OCI-LY7 (cell line): ENCODE measurements at regions not wholly inside any gene's neighbourhood (a gene's known extent, or its start where the extent isn't known, plus 50 kb on each side); places are given as distances from the start of the nearest gene placed in this dataset.
"Not testable (repeated sequence)": the region's sequence is repeated elsewhere in the genome, so short reads cannot be mapped to it uniquely, and the experiment has no call there.

Source experiments
- BruUV-seq: library from RNA; stranded (reverse); fragments of 400-500 nt; replicated peaks from 2 replicates; lab custom pipeline; 2021; lab: Mats Ljungman, UMichigan
- CTCF ChIA-PET: fragments of 300-600 bp; sonication (Branson Sonifier 250); formaldehyde crosslinking; loops from one replicate; lab custom pipeline; 2022; ENCODE audit warnings: antibody characterized with exemption; ENCODE audit not compliant: unreplicated experiment; lab: Charles Lee
- POLR2A ChIA-PET: fragments of 300-600 bp; sonication (Branson Sonifier 250); formaldehyde crosslinking; loops from one replicate; lab custom pipeline; 2022; ENCODE audit warnings: antibody characterized with exemption; lab: Charles Lee
- DNase-seq: peaks from one replicate; pipeline ENCODE4 v3.0.0-alpha.2; 2015; ENCODE audit warnings: low spot score
- H2AFZ ChIP-seq: fragments of 200-600 bp; sonication (generic), shearing (Covaris generic); 2 replicates; pipeline ENCODE4 v1.6.1; 2014; ENCODE audit warnings: mild to moderate bottlenecking, antibody characterized with exemption, low read length, moderate library complexity
- H3K27ac ChIP-seq: fragments of 200-600 bp; sonication (generic); 2 replicates; pipeline ENCODE4 v1.5.1; 2014; ENCODE audit warnings: mixed run types, low read depth, mild to moderate bottlenecking, moderate library complexity, low read length, inconsistent platforms; ENCODE audit not compliant: poor library complexity, severe bottlenecking
- H3K36me3 ChIP-seq: fragments of 200-600 bp; sonication (generic); 2 replicates; pipeline ENCODE4 v1.6.1; 2014; ENCODE audit warnings: mild to moderate bottlenecking, antibody characterized with exemption, low read length, moderate library complexity, mixed read lengths; ENCODE audit not compliant: insufficient read depth
- H3K4me1 ChIP-seq: fragments of 200-600 bp; sonication (generic); 2 replicates; pipeline ENCODE4 v1.5.1; 2014; ENCODE audit warnings: mild to moderate bottlenecking, low read length; ENCODE audit not compliant: insufficient read depth, poor library complexity, severe bottlenecking
- H3K4me2 ChIP-seq: fragments of 200-600 bp; sonication (generic); 2 replicates; pipeline ENCODE4 v1.6.1; 2014; ENCODE audit warnings: mild to moderate bottlenecking, low read length
- H3K4me3 ChIP-seq: fragments of 200-600 bp; sonication (generic); 2 replicates; pipeline ENCODE4 v1.5.1; 2014; ENCODE audit warnings: mild to moderate bottlenecking, low read depth, low read length; ENCODE audit not compliant: poor library complexity, severe bottlenecking
- H3K79me2 ChIP-seq: fragments of 200-600 bp; sonication (generic); 2 replicates; pipeline ENCODE4 v1.6.1; 2016; ENCODE audit warnings: low read depth, mild to moderate bottlenecking, low read length, moderate library complexity, mixed read lengths; ENCODE audit not compliant: insufficient read depth
- H3K9me2 ChIP-seq: fragments of 200-600 bp; sonication (generic); 2 replicates; pipeline ENCODE4 v1.6.1; 2016; ENCODE audit warnings: mild to moderate bottlenecking, low read length, mixed read lengths; ENCODE audit not compliant: insufficient read depth
- H3K9me3 ChIP-seq: fragments of 200-600 bp; sonication (generic); 2 replicates; pipeline ENCODE4 v1.6.1; 2014; ENCODE audit warnings: mild to moderate bottlenecking, mixed run types, low read length, mixed read lengths
- H4K20me1 ChIP-seq: fragments of 200-600 bp; sonication (generic); 2 replicates; pipeline ENCODE4 v1.6.1; 2014; ENCODE audit warnings: mild to moderate bottlenecking, antibody characterized with exemption, low read length, moderate library complexity, mixed read lengths; ENCODE audit not compliant: insufficient read depth
- CTCF ChIP-seq: fragments of 200-600 bp; sonication (generic); conservative IDR thresholded peaks from 2 replicates; pipeline ENCODE4 v1.5.1; 2014; ENCODE audit warnings: mild to moderate bottlenecking, antibody characterized with exemption, low read length, moderate library complexity, mixed read lengths
- EZH2phosphoT487 ChIP-seq: fragments of 200-600 bp; sonication (generic); IDR thresholded peaks from 2 replicates; pipeline ENCODE4 v1.6.1; 2018; ENCODE audit warnings: low read depth, borderline replicate concordance, mild to moderate bottlenecking, mixed run types, antibody characterized with exemption, low read length, moderate library complexity, mixed read lengths
- intact Hi-C: fragments of 100-400 bp; cut with micrococcal nuclease; formaldehyde crosslinking; loops from one replicate; pipeline ENCODE4 v1.10.0; 2022; ENCODE audit not compliant: unreplicated experiment

- intact Hi-C loops: no loop called here
- no peaks in the 10 kb centered on the region for H3K9me2 ChIP-seq
- H3K79me2 ChIP-seq: no peaks in the 10 kb centered on the region
- TF ChIP-seq EZH2phosphoT487: no peak
- no peak for TF ChIP-seq CTCF
- H3K4me3 ChIP-seq: no peak overlapping the region
- ChIA-PET POLR2A (interaction anchor here (0.6 to 1.0 kb wide), 3 partner anchors 51 to 356 kb away, joined by 3 to 4 read pairs (median 3); no protein-coding TSS in a partner anchor), CTCF (no interaction called here)
- H3K36me3 ChIP-seq: no peaks in the 10 kb centered on the region
- H2AFZ ChIP-seq: no peak overlapping the region
- 0 out of 2 replicates have a peak, but pooled peaks cover 8% of the 10 kb centered on the region for H3K9me3 ChIP-seq
- H3K27ac ChIP-seq: no peak overlapping the region
- no peaks in the 10 kb centered on the region for H4K20me1 ChIP-seq
- no peaks in the 10 kb centered on the region for H3K4me1 ChIP-seq
- DNase-seq: no peak
- no peak overlapping the region for H3K4me2 ChIP-seq
- BruUV-seq: no TSS peak
These were observed 252.2 kb upstream of the FOXN3 start for GRCh38 chr14:89669193-89669592.

- Histone ChIP-seq H3K4me1 (no peaks in the 10 kb centered on the region), H3K27ac (no peak overlapping the region), H3K9me2 (no peaks in the 10 kb centered on the region), H3K4me3 (no peak overlapping the region), H3K36me3 (no peaks in the 10 kb centered on the region), H3K79me2 (no peaks in the 10 kb centered on the region), H2AFZ (no peak overlapping the region), H3K9me3 (0 out of 2 replicates have a peak, but pooled peaks cover 8% of the 10 kb centered on the region), H4K20me1 (no peaks in the 10 kb centered on the region), H3K4me2 (no peak overlapping the region)
- TF ChIP-seq EZH2phosphoT487: no peak
- TF ChIP-seq CTCF: no peak
- CTCF ChIA-PET: no interaction called here
- POLR2A ChIA-PET: no interaction called here
- BruUV-seq: no TSS peak
- intact Hi-C loops: no loop called here
- no peak for DNase-seq
These were observed 250.9 kb upstream of the FOXN3 start for GRCh38 chr14:89667983-89668382.

GRCh38 chr14:89665300-89666081 is 248.5 kb upstream of the FOXN3 start:
- H3K9me2 ChIP-seq, H3K79me2 ChIP-seq, H3K4me2 ChIP-seq, DNase-seq, BruUV-seq, H3K9me3 ChIP-seq, intact Hi-C loops, H3K4me3 ChIP-seq, H3K36me3 ChIP-seq, CTCF ChIA-PET, H3K27ac ChIP-seq, H2AFZ ChIP-seq, H4K20me1 ChIP-seq, H3K4me1 ChIP-seq: not testable (repeated sequence)
- POLR2A ChIA-PET: interaction anchor here (1.0 kb wide), 1 partner anchor 14 kb away, joined by 4 read pairs; no protein-coding TSS in a partner anchor
